ENCODE measurements at regions not wholly inside any gene's neighbourhood (a gene's known extent, or its start where the extent isn't known, plus 50 kb on each side); places are given as distances from the start of the nearest gene placed in this dataset.

DNA sequence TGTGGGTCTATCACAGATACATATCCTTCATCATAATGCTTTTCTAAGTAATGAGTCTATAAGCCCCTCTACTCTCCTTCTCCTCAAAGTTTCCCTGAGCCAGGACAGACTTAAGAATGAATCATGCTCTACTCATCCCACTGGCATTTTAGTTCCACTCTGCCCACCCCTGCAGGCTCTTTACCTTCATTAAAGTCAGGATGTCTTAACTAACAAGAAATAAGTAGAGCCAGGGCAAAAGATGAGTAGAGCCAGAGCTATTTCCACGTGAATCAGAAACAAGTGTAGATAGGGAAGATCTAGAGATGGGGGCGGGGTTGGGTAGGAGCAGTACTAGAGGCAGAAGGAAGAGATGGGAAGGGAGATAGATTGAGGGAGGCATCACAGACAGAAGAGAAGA lies 790.5 kb downstream of the RNF144A start:
- DNase-seq (ENCODE audit: low spot score) = no peak
- intact Hi-C loops (cut with DNase I) = no loop called here

DNA sequence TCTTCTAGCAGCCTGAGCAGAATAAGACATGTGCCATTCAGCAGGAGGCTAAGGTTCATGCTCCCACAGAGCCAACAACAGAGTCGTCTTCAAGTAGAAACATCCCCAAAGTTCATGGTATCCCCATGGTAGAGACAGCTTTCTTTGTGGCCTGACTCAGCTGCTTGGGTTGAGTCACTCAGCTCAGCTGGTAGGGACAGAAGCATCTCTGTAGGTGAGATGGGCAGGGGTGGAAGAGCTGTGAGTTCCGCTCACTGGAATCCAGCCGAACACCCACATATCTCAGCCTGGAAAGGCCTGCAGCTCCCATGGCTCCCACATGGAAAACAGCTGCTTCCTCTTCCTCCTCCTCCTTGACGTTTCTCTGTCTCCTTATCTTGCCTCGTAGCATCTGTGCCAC lies 792.7 kb downstream of the RNF144A start:
- DNase-seq (ENCODE audit: low spot score) = no peak
- intact Hi-C loops (cut with DNase I) = no loop called here

DNA sequence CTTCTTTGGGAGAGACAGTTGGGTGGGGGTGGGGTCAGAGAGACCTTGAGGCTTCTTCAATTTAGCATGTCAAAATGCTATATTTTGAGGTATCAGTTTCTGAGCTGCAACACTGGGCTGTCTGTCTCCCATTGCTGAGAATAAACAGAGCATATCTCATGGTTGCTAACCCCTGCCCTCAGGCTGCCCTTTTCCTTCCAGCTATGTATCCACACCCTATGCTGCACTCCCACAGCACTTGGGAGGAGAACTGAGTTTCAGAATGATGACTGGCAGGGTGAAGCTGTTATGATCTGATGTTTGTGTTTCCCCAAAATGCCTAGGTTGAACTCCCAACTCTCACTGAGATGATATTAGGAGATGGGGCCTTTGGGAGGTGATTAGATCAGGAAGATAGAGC lies 794.0 kb downstream of the RNF144A start:
- intact Hi-C loops (cut with DNase I) = no loop called here
- DNase-seq (ENCODE audit: low spot score) = no peak

DNA sequence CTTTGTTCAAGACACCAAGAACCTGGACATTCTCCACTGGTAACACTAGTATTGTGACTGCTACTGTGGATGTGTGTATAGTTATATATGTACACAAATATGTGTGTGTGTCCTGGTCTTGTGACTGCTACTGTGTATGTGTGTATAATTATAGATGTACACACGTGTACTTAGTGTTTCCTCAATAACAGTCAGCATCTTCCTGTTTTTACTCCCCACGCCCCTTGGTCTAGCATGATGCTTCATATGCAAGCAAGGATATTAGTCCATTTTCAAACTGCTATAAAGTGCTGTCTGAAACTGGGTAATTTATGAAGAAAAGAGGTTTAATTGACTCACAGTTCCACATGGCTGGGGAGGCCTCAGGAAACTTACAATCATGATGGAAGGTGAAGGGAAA lies 802.7 kb downstream of the RNF144A start:
- intact Hi-C loops (cut with DNase I) = no loop called here
- DNase-seq (ENCODE audit: low spot score) = no peak

DNA sequence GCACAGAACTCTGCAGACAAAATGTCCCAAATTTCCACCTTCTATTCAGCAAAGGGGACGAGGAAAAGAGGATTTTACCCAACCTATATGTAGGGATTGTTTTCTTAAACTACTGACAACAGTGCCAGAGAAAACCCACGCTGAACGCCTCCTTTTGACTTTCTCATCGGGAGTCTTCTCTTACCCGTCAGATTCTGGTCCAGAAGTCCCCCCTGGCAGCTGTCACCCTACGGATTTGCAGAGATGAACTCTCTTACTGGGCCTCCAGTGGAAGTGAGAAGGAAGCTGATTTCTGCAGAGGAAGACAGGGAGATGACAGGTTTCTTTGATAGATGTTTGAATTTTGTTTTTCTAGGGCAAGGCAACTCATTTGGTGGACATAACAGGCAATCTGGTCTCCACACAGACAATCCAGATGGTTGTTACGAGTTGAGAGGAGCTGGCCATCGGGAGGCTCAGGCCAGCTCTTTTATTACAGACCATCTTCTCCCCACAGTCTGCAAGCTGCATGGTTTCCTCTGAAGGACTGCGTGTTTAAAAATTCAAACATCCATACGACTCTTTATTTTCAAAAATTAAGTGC lies 804.3 kb downstream of the RNF144A start:
- intact Hi-C loops (cut with DNase I) = no loop called here
- DNase-seq (ENCODE audit: low spot score) = no peak

DNA sequence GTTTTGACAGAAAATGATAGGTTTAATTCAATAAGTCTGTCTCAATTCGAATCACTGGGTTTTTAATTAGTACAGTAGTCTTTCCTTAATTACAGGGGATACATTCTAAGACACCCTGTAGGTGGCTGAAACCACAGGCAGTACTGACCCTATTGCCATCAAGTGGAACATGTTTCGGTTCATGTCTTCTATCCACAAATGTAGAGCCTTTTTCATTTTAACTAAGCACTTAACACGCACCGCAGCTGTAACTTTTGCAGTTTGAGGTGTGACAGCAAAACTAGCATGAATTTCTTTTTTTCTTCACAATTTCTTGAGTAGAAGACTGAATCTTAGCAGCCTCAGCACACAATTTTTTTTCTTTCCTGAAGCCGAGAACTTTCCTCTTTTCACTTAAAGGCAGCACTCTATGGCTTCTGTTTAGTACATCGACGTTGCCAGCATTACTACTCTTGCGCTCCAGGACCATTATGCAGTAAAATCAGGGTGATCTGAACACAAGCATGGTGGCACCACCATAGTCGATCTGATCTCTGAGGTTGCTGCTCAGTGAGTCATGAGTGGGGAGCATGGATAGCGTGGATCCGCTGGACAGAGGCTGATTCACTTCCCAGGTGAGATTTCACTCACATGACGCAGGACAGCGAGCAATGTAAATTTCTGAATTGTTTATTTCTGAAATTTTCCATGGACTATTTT lies 805.1 kb downstream of the RNF144A start:
- intact Hi-C loops (cut with DNase I) = no loop called here
- DNase-seq (ENCODE audit: low spot score) = no peak

DNA sequence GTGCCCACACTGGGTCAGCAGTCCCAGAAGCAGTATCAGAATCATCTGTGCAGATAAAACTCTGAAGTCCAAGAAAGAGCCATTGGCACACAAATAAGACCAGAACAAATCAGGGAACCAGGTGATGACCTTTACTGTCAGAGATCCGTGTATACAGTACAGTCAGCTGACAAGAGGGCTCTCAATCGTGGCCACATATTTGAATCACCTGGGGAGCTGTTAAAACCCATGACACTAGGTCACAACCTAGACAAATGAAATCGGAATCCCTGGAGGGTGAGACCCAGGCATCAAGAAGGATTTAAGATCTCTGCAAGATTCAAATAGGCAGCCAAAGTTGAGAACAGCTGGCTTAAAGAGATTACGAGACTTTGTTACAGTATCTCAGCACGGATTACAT lies 807.1 kb downstream of the RNF144A start:
- intact Hi-C loops (cut with DNase I) = no loop called here
- no peak for DNase-seq (ENCODE audit: low spot score)

DNA sequence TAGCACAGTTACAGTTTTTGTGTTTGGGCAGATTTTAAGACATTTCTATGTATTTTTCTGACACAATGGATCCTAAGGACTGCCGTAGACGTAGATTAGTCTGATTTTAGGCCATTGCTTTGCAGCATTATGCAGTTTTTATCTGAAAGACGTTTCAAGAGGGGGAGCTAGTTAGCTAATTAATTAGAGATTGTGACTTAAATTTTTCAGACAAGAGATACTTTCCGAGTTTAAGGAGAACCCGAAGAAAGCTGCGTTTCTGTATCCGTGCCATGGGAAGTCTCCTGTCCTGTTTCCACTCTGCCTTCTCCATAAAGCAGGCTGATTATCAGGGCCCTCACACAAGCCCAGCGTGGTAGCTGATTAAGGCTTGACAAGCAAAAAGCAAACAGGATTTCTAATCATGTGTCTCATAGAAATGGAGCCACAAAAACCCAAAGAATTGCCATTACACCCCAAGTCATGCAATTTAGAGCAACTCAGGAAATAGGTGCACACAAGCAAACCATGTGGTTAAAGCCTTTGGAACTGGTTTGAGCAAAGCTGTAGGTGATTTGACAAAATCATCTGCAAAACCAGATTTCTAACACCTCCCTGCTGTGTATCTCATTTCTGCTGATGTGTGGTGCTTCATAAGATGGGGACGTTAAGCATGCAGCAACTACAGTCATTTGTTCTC lies 808.1 kb downstream of the RNF144A start:
- intact Hi-C loops (cut with DNase I) = no loop called here
- DNase-seq (ENCODE audit: low spot score) = no peak

DNA sequence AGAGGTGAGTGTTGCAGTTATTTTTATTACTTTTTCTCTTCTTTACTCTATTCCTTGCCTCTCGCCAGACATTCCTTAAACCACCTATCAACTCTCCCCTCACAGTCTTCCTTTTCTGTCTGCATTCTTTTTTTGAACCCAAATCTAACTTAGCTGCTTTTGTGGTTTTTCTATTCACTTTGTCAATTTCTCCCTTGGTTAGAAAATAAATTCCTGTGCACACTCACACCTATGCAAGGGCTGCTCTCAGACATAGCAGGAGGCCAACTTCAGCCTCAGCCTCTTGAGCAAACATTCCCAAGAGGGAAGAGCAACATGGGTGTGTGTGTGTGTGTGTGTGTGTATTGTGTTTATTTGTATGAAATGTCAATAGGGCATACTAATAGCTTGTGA lies 808.6 kb downstream of the RNF144A start:
- intact Hi-C loops (cut with DNase I) = no loop called here
- no peak for DNase-seq (ENCODE audit: low spot score)

DNA sequence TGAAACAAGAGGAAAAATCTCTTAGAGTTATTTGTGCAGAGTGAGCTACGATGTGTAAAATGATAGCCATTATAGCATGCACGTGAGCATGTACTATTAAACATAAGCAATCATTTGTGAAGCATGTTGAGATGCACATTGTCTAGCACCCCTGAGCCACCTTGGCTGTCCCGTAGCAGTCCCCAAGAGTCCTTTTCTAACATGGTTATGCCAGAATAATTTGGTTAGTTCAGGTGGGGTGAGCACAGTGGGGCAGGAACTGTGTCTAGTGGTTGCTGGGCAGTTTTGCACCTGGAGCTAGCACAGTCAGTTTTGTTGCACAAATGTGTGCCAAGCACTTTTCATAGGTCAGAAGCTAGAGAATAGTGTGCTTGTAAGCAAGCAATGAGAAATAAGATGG lies 809.8 kb downstream of the RNF144A start:
- no peak for DNase-seq (ENCODE audit: low spot score)
- intact Hi-C loops (cut with DNase I) = no loop called here

DNA sequence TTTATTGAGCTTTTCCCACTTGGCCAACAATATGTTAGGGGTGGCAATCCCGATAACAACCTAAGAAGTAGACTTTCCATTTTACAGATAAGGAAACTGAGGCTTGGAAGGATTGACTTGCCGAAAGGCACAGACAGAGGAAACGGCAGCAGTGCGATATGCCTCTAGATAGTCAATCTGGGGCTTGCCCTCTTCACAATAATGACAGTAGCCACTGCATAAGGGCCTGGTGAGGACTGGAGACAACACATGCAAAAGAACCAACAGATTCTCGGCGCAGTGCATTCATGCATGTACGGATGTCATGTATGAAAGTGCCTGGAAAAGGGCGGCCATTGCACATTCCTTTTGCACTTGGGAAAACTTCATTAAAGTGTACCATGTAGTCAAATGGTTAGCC lies 811.2 kb downstream of the RNF144A start:
- intact Hi-C loops (cut with DNase I) = no loop called here
- DNase-seq (ENCODE audit: low spot score) = no peak

DNA sequence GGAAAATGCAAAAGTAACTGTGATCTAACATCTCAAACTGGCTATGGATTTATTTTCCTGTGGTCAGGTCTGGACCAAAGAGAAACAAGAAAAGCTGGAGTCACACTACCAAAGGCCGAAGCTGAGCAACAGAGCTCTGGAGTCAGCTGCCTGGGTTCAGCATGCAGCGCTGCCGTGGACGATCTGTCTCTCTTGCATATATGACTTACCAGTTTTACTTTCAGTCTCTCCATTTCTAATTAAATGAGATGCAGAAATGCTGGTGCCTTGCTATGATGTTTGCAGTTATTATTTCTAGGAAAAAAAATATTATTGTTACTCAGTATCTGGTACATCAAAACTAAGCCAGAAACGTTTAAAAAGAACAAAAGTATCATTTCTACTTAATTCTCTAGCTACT lies 813.2 kb downstream of the RNF144A start:
- DNase-seq (ENCODE audit: low spot score) = no peak
- intact Hi-C loops (cut with DNase I) = no loop called here

DNA sequence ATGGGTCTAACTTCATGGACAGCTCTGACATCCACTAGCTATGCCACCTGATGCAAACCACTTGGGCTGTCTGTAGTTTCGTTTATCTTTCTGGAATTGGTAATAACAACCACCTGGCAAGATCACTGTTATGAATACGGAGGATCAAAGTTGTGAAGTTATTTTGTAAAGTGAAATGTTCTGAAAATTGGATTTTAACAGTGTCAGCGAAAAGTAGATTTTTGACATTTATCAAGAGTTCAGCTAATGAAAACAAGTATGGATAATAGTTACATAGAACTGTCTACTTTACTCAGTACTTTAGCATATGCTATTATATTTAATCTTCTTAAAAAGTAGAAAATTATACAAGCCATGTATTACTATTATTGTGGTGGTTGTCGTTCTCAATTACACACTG lies 813.8 kb downstream of the RNF144A start:
- intact Hi-C loops (cut with DNase I) = no loop called here
- no peak for DNase-seq (ENCODE audit: low spot score)

DNA sequence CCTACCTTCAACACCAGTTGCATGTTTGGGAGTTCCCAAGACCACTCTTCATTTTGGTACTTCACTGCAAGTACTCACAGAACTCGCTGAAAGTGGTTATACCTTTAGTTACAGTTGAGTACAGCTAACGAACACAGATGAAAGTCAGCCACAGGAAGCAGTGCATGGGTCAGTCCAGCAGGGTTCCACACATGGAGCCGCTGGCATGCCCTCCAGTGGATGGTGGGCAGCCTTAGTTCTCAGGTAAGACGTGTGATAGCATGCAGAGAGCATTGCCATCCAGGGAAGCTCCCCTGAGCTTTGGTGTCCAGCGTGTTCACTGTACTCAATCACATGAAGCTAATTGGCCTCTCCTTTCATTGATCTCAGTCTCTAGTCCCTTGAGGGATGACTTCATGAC lies 815.3 kb downstream of the RNF144A start:
- no peak for DNase-seq (ENCODE audit: low spot score)
- intact Hi-C loops (cut with DNase I) = no loop called here

DNA sequence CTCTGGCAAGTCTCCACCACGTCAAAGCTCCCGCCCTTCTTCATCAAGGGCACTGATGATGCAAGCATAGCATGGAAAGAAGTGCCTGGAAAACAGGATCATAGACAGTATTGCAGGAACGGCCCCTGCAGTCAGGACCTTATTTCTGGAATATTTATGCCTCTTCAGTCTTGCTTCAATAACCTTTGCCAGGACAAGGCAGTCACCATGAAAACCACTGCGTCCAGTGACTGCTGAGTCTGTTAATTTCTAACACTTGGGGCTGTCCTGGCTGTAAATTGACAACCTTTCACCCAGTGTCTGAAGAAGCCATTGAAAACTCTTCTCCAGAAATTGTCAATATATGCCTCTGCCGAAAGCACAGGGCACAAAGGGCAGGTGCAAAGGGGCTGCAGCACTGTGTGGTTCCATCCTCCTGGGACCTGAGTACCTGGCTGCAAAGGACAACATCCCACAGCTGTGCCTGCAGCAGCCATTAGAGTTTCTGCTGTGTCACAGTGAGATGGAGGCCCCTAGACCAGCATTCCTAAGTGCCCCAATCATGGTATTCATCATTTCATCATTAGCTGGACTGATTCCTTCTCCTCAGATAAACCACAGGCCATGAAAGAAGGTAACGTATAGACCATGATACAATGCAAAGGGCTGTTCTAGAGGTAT lies 819.6 kb downstream of the RNF144A start:
- no peak for DNase-seq (ENCODE audit: low spot score)
- intact Hi-C loops (cut with DNase I) = no loop called here

DNA sequence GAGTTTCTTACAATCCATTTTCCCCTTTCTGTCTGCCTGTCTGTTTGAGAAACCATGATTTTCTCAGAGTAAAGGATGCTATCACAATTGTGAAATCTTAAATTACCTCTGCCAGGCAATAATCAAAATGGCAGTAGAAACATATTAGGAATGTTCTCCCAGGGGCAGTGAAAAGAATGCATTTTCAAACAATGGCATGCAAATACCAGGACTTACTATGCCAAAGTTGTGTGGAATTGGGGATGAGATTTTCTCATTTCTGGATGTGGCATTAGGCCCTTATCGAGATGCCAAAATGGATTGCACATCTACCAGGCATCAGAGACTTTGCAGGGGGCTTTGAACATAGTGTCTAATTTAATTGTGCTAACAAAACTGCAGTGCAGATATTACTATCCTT lies 821.4 kb downstream of the RNF144A start:
- intact Hi-C loops (cut with DNase I) = no loop called here
- no peak for DNase-seq (ENCODE audit: low spot score)

DNA sequence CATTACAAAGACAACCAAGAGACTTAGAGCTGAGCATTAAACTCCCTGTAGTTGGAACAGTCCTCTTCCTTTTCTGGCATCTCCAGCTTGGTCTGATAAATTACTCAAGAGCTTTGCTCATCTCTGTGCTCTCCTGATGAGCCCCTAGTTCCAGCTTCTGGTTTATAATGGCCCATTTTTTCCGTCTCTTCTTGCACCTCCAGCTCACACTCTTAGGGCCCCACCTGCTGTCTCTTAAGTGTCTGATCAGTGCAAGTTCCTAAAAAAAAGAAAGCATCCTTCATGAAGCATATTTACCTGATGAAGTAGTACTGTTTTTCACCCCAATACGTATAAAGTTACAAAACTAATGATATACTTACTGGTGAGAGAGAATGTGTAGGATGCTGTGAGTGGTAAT lies 822.9 kb downstream of the RNF144A start:
- DNase-seq (ENCODE audit: low spot score) = no peak
- intact Hi-C loops (cut with DNase I) = no loop called here

DNA sequence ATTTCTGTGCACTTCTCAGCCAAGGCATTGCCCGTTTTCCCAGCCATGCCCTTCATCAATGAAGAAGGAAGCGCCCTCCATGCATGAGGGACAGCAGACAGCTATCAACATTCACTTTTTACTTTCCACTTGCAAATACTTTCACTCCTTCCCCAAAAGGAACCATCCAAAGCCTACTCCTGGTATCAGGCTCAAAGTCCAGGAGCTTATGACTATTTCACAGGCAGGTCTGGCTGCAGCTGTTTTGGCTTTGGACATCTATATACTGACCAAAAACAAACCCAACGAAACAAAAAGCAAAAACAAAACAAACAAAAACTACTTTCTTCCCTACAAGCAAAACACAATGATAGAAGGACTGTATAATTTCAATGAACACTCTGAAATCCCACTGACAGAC lies 825.1 kb downstream of the RNF144A start:
- DNase-seq (ENCODE audit: low spot score) = no peak
- intact Hi-C loops (cut with DNase I) = no loop called here

DNA sequence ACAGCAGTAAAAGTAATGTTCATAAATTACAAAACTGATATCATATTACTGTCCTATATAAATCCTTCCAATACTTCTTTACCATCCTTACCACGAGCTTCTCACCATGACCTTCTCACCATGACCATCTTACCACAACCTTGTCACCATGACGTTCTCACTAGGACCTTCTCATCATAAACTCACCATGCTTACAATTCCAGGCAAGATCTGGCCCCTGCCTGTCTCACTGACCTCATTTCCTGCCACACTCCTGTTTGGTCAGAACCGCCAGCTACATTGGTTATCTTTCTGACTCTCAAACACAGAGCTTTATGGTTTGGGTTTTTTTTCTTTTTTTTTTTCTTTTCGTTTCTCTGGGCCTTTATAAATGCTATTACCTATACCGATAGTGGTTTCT lies 827.6 kb downstream of the RNF144A start:
- intact Hi-C loops (cut with DNase I) = no loop called here
- DNase-seq (ENCODE audit: low spot score) = no peak

DNA sequence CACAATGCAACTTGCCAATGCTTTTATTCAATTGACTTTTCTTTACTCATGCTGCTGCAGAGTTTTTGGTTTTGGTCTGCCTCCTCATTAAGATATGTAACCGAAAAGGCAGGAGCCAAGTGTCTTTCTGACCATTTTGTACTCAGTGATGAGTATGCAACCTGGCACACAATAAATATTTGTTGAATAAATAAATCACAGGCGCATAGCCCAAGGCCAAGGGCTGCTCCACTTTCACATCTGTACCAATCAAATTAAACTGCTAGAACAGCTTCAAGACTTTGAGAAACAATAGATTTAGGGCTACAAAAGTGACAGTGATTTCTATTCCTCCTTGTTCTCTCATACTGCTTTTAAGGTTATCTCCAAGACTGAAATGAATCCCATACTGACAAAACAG lies 828.2 kb downstream of the RNF144A start:
- intact Hi-C loops (cut with DNase I) = no loop called here

More for the DNA sequence above, 828.2 kb downstream of the RNF144A start:
- DNase-seq (ENCODE audit: low spot score) = no peak

Measured in cardiac septum (tissue), 1 donor.